H1 (cell line): ENCODE measurements at regions not wholly inside any gene's neighbourhood (a gene's known extent, or its start where the extent isn't known, plus 50 kb on each side); places are given as distances from the start of the nearest gene placed in this dataset.

ENCODE experiments used
- CTCF ChIA-PET: fragments of 300-600 bp; sonication (Branson Sonifier 250); formaldehyde crosslinking; loops from one replicate; lab custom pipeline; 2021; ENCODE audit not compliant: partially characterized antibody; lab: Charles Lee
- POLR2A ChIA-PET: fragments of 300-600 bp; sonication (Branson Sonifier 250); formaldehyde crosslinking; loops from one replicate; lab custom pipeline; 2021; ENCODE audit warnings: inconsistent platforms; ENCODE audit not compliant: partially characterized antibody; lab: Charles Lee
- DNase-seq, 2 experiments: peaks; one replicate each; pipeline versions ENCODE4 v3.0.0 to v3.0.0-alpha.2; 2010 to 2022; ENCODE audit warnings: low spot score in 2 of 2, low read depth in 1 of 2, mixed read lengths in 1 of 2
- FAIRE-seq: peaks from 2 replicates; lab custom pipeline; 2011; peaks lifted over from hg19 to GRCh38; lab: Jason Lieb, UNC
- H2AFZ ChIP-seq: 2 replicates; pipeline ENCODE4 v1.8.1; 2012; ENCODE audit warnings: low read length, inconsistent platforms
- H2AK5ac ChIP-seq: 2 replicates; pipeline ENCODE4 v1.6.1; 2013; ENCODE audit warnings: low read depth, low read length
- H2BK120ac ChIP-seq: replicated peaks from 2 replicates; pipeline ENCODE3; 2013; ENCODE audit warnings: low read depth, low read length, inconsistent platforms
- H2BK12ac ChIP-seq: 2 replicates; pipeline ENCODE4 v1.6.1; 2013; ENCODE audit warnings: low read depth, low read length
- H2BK15ac ChIP-seq: 2 replicates; pipeline ENCODE4 v1.6.1; 2013; ENCODE audit warnings: low read length
- H2BK20ac ChIP-seq: 2 replicates; pipeline ENCODE4 v1.6.1; 2013; ENCODE audit warnings: low read length
- H2BK5ac ChIP-seq: 2 replicates; pipeline ENCODE4 v1.6.1; 2013; ENCODE audit warnings: low read depth, low read length
- H3K14ac ChIP-seq: 2 replicates; pipeline ENCODE4 v1.6.1; 2013; ENCODE audit warnings: inconsistent platforms; ENCODE audit not compliant: insufficient read length
- H3K18ac ChIP-seq: 2 replicates; pipeline ENCODE4 v1.6.1; 2013; ENCODE audit warnings: low read length; ENCODE audit errors: extremely low read depth
- H3K23ac ChIP-seq: 2 replicates; pipeline ENCODE4 v1.6.1; 2013; ENCODE audit warnings: inconsistent platforms; ENCODE audit not compliant: insufficient read length
- H3K23me2 ChIP-seq: 2 replicates; pipeline ENCODE4 v1.6.1; 2013; ENCODE audit warnings: low read depth, low read length
- H3K27ac ChIP-seq: 2 replicates; pipeline ENCODE4 v1.6.1; 2011; ENCODE audit warnings: low read depth, low read length, inconsistent platforms
- H3K27me3 ChIP-seq, 4 experiments: replicated peaks in 1 of 4; 1 replicate in 1 of 4; 2 replicates in 3 of 4; pipeline versions ENCODE4 v1.6.1 to v1.8.1; 2011 to 2013; ENCODE audit warnings: low read length in 3 of 4, mild to moderate bottlenecking in 3 of 4, inconsistent platforms in 2 of 4, mixed read lengths in 2 of 4, moderate library complexity in 1 of 4; ENCODE audit not compliant: control insufficient read depth in 3 of 4, insufficient read depth in 3 of 4; ENCODE audit errors: extremely low read depth in 1 of 4
- H3K36me3 ChIP-seq, 4 experiments: 2 replicates each; pipeline versions ENCODE4 v1.6.1 to v1.8.1; 2011 to 2013; ENCODE audit warnings: mild to moderate bottlenecking in 4 of 4, low read length in 3 of 4, moderate library complexity in 2 of 4, control low read depth in 1 of 4, inconsistent platforms in 1 of 4; ENCODE audit not compliant: insufficient read depth in 4 of 4, control insufficient read depth in 2 of 4
- H3K4ac ChIP-seq: replicated peaks from 2 replicates; pipeline ENCODE3; 2013; ENCODE audit warnings: low read length, low read depth, mixed read lengths, inconsistent platforms; ENCODE audit not compliant: insufficient read length
- H3K4me1 ChIP-seq, 4 experiments: replicated peaks in 1 of 4; 1 replicate in 1 of 4; 2 replicates in 3 of 4; pipeline versions ENCODE4 v1.6.1 to v1.8.1; 2011 to 2013; ENCODE audit warnings: low read length in 3 of 4, inconsistent platforms in 2 of 4, mixed read lengths in 1 of 4; ENCODE audit not compliant: insufficient read depth in 4 of 4, control insufficient read depth in 3 of 4
- H3K4me2 ChIP-seq, 2 experiments: 2 replicates each; pipeline versions ENCODE4 v1.6.1 to v1.8.1; 2011 to 2013; ENCODE audit warnings: low read depth in 2 of 2, low read length in 2 of 2, control low read depth in 1 of 2, inconsistent platforms in 1 of 2, mild to moderate bottlenecking in 1 of 2; ENCODE audit not compliant: insufficient read depth in 1 of 2
- H3K4me3 ChIP-seq, 4 experiments: fragments of 200-600, 300-600 bp in 1 of 4; sonication (generic), shearing (Covaris generic), sonication (Bioruptor Twin) in 1 of 4; 2 replicates each; pipeline versions ENCODE4 v1.5.1 to v1.8.1; 2011 to 2016; ENCODE audit warnings: low read length in 4 of 4, low read depth in 3 of 4, control low read depth in 2 of 4, inconsistent platforms in 2 of 4, mild to moderate bottlenecking in 2 of 4, mixed read lengths in 1 of 4, moderate library complexity in 1 of 4; ENCODE audit not compliant: insufficient read depth in 2 of 4; ENCODE audit errors: extremely low read depth in 1 of 4
- H3K56ac ChIP-seq: replicated peaks from 2 replicates; pipeline ENCODE3; 2013; ENCODE audit warnings: low read depth, mild to moderate bottlenecking, mixed read lengths, low read length, inconsistent platforms; ENCODE audit not compliant: insufficient read length
- H3K79me1 ChIP-seq: 2 replicates; pipeline ENCODE4 v1.6.1; 2013; ENCODE audit warnings: low read depth, low read length, control low read depth
- H3K79me2 ChIP-seq, 2 experiments: 2 replicates each; pipeline versions ENCODE4 v1.6.1 to v1.8.1; 2012 to 2013; ENCODE audit warnings: low read length in 2 of 2, mild to moderate bottlenecking in 2 of 2, inconsistent platforms in 1 of 2; ENCODE audit not compliant: insufficient read depth in 2 of 2, control insufficient read depth in 1 of 2
- H3K9ac ChIP-seq, 4 experiments: replicated peaks in 1 of 4; 1 replicate in 1 of 4; 2 replicates in 3 of 4; pipeline versions ENCODE4 v1.6.1 to v1.8.1; 2011 to 2013; ENCODE audit warnings: low read depth in 3 of 4, low read length in 3 of 4, control low read depth in 2 of 4, mild to moderate bottlenecking in 2 of 4, moderate library complexity in 2 of 4, inconsistent platforms in 1 of 4; ENCODE audit errors: extremely low read depth in 1 of 4
- H3K9me3 ChIP-seq, 2 experiments: 2 replicates each; pipeline versions ENCODE4 v1.6.1 to v1.8.1; 2012 to 2013; ENCODE audit warnings: mild to moderate bottlenecking in 2 of 2, moderate library complexity in 2 of 2, control low read depth in 1 of 2, inconsistent platforms in 1 of 2, low read depth in 1 of 2, low read length in 1 of 2, mixed read lengths in 1 of 2; ENCODE audit not compliant: insufficient read depth in 2 of 2
- H4K20me1 ChIP-seq, 2 experiments: replicated peaks in 1 of 2; 2 replicates each; pipeline versions ENCODE3 to v1.8.1; 2011 to 2013; ENCODE audit warnings: inconsistent platforms in 2 of 2, low read length in 2 of 2, mild to moderate bottlenecking in 1 of 2; ENCODE audit not compliant: insufficient read depth in 2 of 2, control insufficient read depth in 1 of 2
- H4K5ac ChIP-seq: 2 replicates; pipeline ENCODE4 v1.6.1; 2013; ENCODE audit warnings: low read length, low read depth, mixed read lengths, inconsistent platforms; ENCODE audit not compliant: insufficient read length
- H4K8ac ChIP-seq: 2 replicates; pipeline ENCODE4 v1.8.0; 2013; ENCODE audit warnings: mild to moderate bottlenecking, moderate library complexity, low read length, inconsistent platforms; ENCODE audit not compliant: insufficient read depth; ENCODE audit errors: extremely low read depth
- H4K91ac ChIP-seq: replicated peaks from 2 replicates; pipeline ENCODE3; 2013; ENCODE audit warnings: low read length, mixed read lengths, inconsistent platforms; ENCODE audit not compliant: insufficient read length
- EZH2 ChIP-seq: fragments of 200-600 bp; sonication (generic); IDR thresholded peaks from 2 replicates; pipeline ENCODE4 v1.7.1; 2012; ENCODE audit warnings: low read depth, mild to moderate bottlenecking, moderate library complexity, low read length, inconsistent platforms; ENCODE audit not compliant: severe bottlenecking
- JUN ChIP-seq: IDR thresholded peaks from 2 replicates; pipeline ENCODE4 v1.6.1; 2011; ENCODE audit warnings: low read depth, mild to moderate bottlenecking, improper control_type of control experiment, low read length
- WGBS, 2 experiments: shearing (Covaris generic) in 1 of 2; methylation state at CpG; one replicate each; pipeline versions ENCODE4 v1.1.6 to v1.1.7; 2013 to 2015; ENCODE audit warnings: low lambda C conversion rate in 2 of 2, mixed read lengths in 2 of 2, inconsistent platforms in 1 of 2, low coverage in 1 of 2, missing lambda C conversion rate in 1 of 2; ENCODE audit not compliant: insufficient replicate concordance in 2 of 2, insufficient coverage in 1 of 2, insufficient read length in 1 of 2; ENCODE audit errors: extremely low coverage in 1 of 2, missing lambda C conversion rate in 1 of 2; 5-methylcytosine and 5-hydroxymethylcytosine counted together

DNA sequence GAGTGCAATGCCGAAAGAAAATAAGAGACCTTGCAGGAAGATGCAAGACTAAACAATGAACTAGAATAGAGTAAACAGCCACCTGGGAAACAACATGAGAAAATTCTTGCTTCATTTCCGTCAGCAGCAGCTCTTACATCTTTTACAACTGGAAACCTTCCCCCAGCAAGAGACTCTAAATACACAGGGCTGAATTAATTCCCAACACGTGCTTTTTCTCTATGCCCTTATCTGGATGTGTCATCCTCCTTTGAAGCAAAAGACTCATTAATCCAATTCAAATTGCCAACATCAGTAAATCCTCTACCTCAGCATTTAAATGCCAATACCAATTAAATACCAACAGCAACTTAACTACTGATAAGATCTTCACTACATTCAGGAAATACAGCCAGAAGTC, 99.0 kb upstream of the PDE1C start:
- Histone ChIP-seq H3K4ac (no peak overlapping the region), H2AK5ac (no peak overlapping the region), H4K5ac (no peak overlapping the region), H2BK120ac (no peak overlapping the region), H4K20me1 (no peaks in the 10 kb centered on the region), H3K4me2 (no peak overlapping the region), H3K18ac (no peak overlapping the region), H2AFZ (no peak overlapping the region), H3K4me3 (no peak overlapping the region), H3K56ac (no peak overlapping the region), H2BK20ac (no peak overlapping the region), H2BK12ac (no peak overlapping the region)
- DNase-seq = no peak
- POLR2A ChIA-PET = no interaction called here
- no peak for TF ChIP-seq EZH2
- TF ChIP-seq JUN = no peak
- TF ChIP-seq, all 59 proteins: peak for 0
- H3K23me2 ChIP-seq = no peaks in the 10 kb centered on the region
- no peak overlapping the region for H2BK5ac ChIP-seq
- H3K9ac ChIP-seq = no peak overlapping the region
- H3K23ac ChIP-seq = no peak overlapping the region
- no peak overlapping the region for H4K8ac ChIP-seq
- no peaks in the 10 kb centered on the region for H3K79me2 ChIP-seq
- H3K4me1 ChIP-seq = no peaks in the 10 kb centered on the region
- no peak overlapping the region for H3K14ac ChIP-seq
- no peak for FAIRE-seq
- 79% methylated on average over 3 of the region's 3 CpGs; no CpG with 5 or more reads in 1 of the 2 experiments for WGBS, 2 experiments
- no peaks in the 10 kb centered on the region for H3K79me1 ChIP-seq
- CTCF ChIA-PET = interaction anchor here (0.6 to 1.6 kb wide), 3 partner anchors 160 to 406 kb away, joined by 3 read pairs; no protein-coding TSS in a partner anchor
- H3K9me3 ChIP-seq = no peaks in the 10 kb centered on the region
- no peak overlapping the region for H3K27ac ChIP-seq
- no peak overlapping the region for H4K91ac ChIP-seq
- H3K27me3 ChIP-seq = no peaks in the 10 kb centered on the region
- H2BK15ac ChIP-seq = no peak overlapping the region
- no peaks in the 10 kb centered on the region for H3K36me3 ChIP-seq
